ENCODE measurements at regions not wholly inside any gene's neighbourhood (a gene's known extent, or its start where the extent isn't known, plus 50 kb on each side); places are given as distances from the start of the nearest gene placed in this dataset.
A peak's percentile ranks its signal among the peaks of the same experiment; 100 is the strongest.

- peaks cover 17% of the 10 kb centered on the region for H3K27me3 Mint-ChIP-seq (ENCODE audit: low read depth)
- H3K4me3 Mint-ChIP-seq = no peak overlapping the region
- peaks cover 13% of the 10 kb centered on the region for H3K4me1 Mint-ChIP-seq
- H3K27ac Mint-ChIP-seq = no peak overlapping the region
- peaks cover 7% of the 10 kb centered on the region for H3K9me3 Mint-ChIP-seq
- H3K36me3 Mint-ChIP-seq (ENCODE audit: low read depth) = no peaks in the 10 kb centered on the region
- no peak for TF ChIP-seq CTCF (IDR thresholded peaks at IDR 0.05; ENCODE audit: unreplicated experiment in 3 of 3)
Measured at GRCh38 chr12:94073441-94074051, 74.8 kb upstream of the PLXNC1 start.

GRCh38 chr12:94074216-94074979, 74.0 kb upstream of the PLXNC1 start:
- no peak for TF ChIP-seq CTCF (IDR thresholded peaks at IDR 0.05; ENCODE audit: unreplicated experiment in 3 of 3)
- peak overlapping the region in 1 of 3 experiments; percentile 60 for H3K27ac Mint-ChIP-seq
- H3K9me3 Mint-ChIP-seq = no peaks in the 10 kb centered on the region
- no peak overlapping the region for H3K4me3 Mint-ChIP-seq
- H3K36me3 Mint-ChIP-seq (ENCODE audit: low read depth) = no peaks in the 10 kb centered on the region
- H3K27me3 Mint-ChIP-seq (ENCODE audit: low read depth) = peaks cover 17% of the 10 kb centered on the region
- H3K4me1 Mint-ChIP-seq = peaks cover 13% of the 10 kb centered on the region

GRCh38 chr12:94074980-94075629, 73.3 kb upstream of the PLXNC1 start:
- H3K27ac Mint-ChIP-seq = peak overlapping the region in 2 of 3 experiments; percentile 16 to 60
- peak overlapping the region in 1 of 3 experiments; percentile 7 for H3K4me3 Mint-ChIP-seq
- H3K9me3 Mint-ChIP-seq = no peaks in the 10 kb centered on the region
- H3K4me1 Mint-ChIP-seq = peaks cover 18% of the 10 kb centered on the region
- no peaks in the 10 kb centered on the region for H3K36me3 Mint-ChIP-seq (ENCODE audit: low read depth)
- TF ChIP-seq CTCF (IDR thresholded peaks at IDR 0.05; ENCODE audit: unreplicated experiment in 3 of 3) = peak; percentile 57 to 67 (median 64)
- H3K27me3 Mint-ChIP-seq (ENCODE audit: low read depth) = peaks cover 17% of the 10 kb centered on the region

- Mint-ChIP-seq H3K4me1 (peaks cover 23% of the 10 kb centered on the region), H3K9me3 (no peaks in the 10 kb centered on the region), H3K36me3 (ENCODE audit: low read depth) (no peaks in the 10 kb centered on the region), H3K4me3 (no peak overlapping the region), H3K27ac (no peak overlapping the region), H3K27me3 (ENCODE audit: low read depth) (peaks cover 13% of the 10 kb centered on the region)
- no peak for TF ChIP-seq CTCF (IDR thresholded peaks at IDR 0.05; ENCODE audit: unreplicated experiment in 3 of 3)
Measured at GRCh38 chr12:94077209-94077608, 71.2 kb upstream of the PLXNC1 start.

- peaks cover 2% of the 10 kb centered on the region for H3K9me3 Mint-ChIP-seq
- peaks cover 13% of the 10 kb centered on the region for H3K27me3 Mint-ChIP-seq (ENCODE audit: low read depth)
- no peak overlapping the region for H3K27ac Mint-ChIP-seq
- peaks cover 23% of the 10 kb centered on the region for H3K4me1 Mint-ChIP-seq
- H3K4me3 Mint-ChIP-seq = no peak overlapping the region
- H3K36me3 Mint-ChIP-seq (ENCODE audit: low read depth) = no peaks in the 10 kb centered on the region
- no peak for TF ChIP-seq CTCF (IDR thresholded peaks at IDR 0.05; ENCODE audit: unreplicated experiment in 3 of 3)
Measured at GRCh38 chr12:94078138-94078723, 70.1 kb upstream of the PLXNC1 start.
